Fibroblast of the aortic adventitia (primary cell): ENCODE measurements at regions not wholly inside any gene's neighbourhood (a gene's known extent, or its start where the extent isn't known, plus 50 kb on each side); places are given as distances from the start of the nearest gene placed in this dataset.

ENCODE experiments used
- DNase-seq: peaks from one replicate; pipeline ENCODE4 v3.0.0-alpha.2; 2010; ENCODE audit warnings: low read depth
- H3K4me3 ChIP-seq: 2 replicates; pipeline ENCODE4 v1.5.1; 2011; ENCODE audit warnings: low read depth, mild to moderate bottlenecking, control low read depth, low read length, moderate library complexity
- CTCF ChIP-seq: IDR thresholded peaks from 2 replicates; pipeline ENCODE4 v1.5.1; 2011; ENCODE audit warnings: mild to moderate bottlenecking, low read length, control low read depth, inconsistent platforms; ENCODE audit not compliant: insufficient read depth

- DNase-seq = no peak
- no peak overlapping the region for H3K4me3 ChIP-seq
- no peak for TF ChIP-seq CTCF
Measured at GRCh38 chr10:131569851-131570715, 258.6 kb upstream of the TCERG1L start.

GRCh38 chr10:131570716-131571307 lies 259.3 kb upstream of the TCERG1L start:
- TF ChIP-seq CTCF = no peak
- no peak overlapping the region for H3K4me3 ChIP-seq
- DNase-seq = no peak

- TF ChIP-seq CTCF = no peak
- no peak for DNase-seq
Measured at GRCh38 chr10:131571346-131571745, 259.8 kb upstream of the TCERG1L start.

GRCh38 chr10:131571865-131572264 lies 260.3 kb upstream of the TCERG1L start:
- no peak overlapping the region for H3K4me3 ChIP-seq
- TF ChIP-seq CTCF = no peak
- no peak for DNase-seq

More at GRCh38 chr10:131571346-131571745, 259.8 kb upstream of the TCERG1L start:
- no peak overlapping the region for H3K4me3 ChIP-seq

- no peak overlapping the region for H3K4me3 ChIP-seq
- no peak for TF ChIP-seq CTCF
- DNase-seq = no peak
Measured at GRCh38 chr10:131573256-131573655, 261.7 kb upstream of the TCERG1L start.

- no peak for TF ChIP-seq CTCF
- H3K4me3 ChIP-seq = no peak overlapping the region
- no peak for DNase-seq
Measured at GRCh38 chr10:131573707-131574106, 262.2 kb upstream of the TCERG1L start.
